Fibroblast of lung (primary cell): ENCODE measurements at regions not wholly inside any gene's neighbourhood (a gene's known extent, or its start where the extent isn't known, plus 50 kb on each side); places are given as distances from the start of the nearest gene placed in this dataset.

Experiments used
- EZH2 ChIP-seq: IDR thresholded peaks from 2 replicates; pipeline ENCODE4 v1.5.1; 2012; ENCODE audit warnings: low read length, control low read depth, mild to moderate bottlenecking; ENCODE audit errors: missing control alignments
- TF ChIP-seq, protein P1 (sequence below), 2 donors: IDR thresholded peaks in 1 of 2; conservative IDR thresholded peaks in 1 of 2; 1 replicate in 1 of 2; 2 replicates in 1 of 2; pipeline ENCODE4 v1.5.1; 2011 to 2012; ENCODE audit warnings: low read length in 2 of 2, control low read depth in 1 of 2, inconsistent platforms in 1 of 2, low read depth in 1 of 2, mild to moderate bottlenecking in 1 of 2

DNA sequence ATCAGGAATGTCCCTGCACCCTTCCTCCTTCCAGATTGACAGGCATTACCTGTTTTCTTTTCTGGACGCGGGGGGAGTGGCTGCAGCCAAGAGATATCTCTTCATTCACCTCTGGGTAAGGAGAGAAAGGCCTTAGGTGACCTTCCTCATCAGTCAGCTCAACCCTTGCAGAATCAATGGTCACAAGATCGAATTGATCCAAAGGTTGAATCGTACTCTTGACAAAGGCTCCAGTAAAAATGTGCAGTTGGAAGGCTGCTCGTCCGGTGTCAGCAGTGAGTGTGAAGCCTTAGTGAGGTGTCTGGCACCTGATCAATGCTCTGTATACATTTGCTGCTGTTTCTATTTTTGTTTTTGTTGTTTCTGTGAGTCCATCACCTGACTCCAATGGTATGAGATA, 282.6 kb upstream of the AJAP1 start:
- TF ChIP-seq, protein P1, sequence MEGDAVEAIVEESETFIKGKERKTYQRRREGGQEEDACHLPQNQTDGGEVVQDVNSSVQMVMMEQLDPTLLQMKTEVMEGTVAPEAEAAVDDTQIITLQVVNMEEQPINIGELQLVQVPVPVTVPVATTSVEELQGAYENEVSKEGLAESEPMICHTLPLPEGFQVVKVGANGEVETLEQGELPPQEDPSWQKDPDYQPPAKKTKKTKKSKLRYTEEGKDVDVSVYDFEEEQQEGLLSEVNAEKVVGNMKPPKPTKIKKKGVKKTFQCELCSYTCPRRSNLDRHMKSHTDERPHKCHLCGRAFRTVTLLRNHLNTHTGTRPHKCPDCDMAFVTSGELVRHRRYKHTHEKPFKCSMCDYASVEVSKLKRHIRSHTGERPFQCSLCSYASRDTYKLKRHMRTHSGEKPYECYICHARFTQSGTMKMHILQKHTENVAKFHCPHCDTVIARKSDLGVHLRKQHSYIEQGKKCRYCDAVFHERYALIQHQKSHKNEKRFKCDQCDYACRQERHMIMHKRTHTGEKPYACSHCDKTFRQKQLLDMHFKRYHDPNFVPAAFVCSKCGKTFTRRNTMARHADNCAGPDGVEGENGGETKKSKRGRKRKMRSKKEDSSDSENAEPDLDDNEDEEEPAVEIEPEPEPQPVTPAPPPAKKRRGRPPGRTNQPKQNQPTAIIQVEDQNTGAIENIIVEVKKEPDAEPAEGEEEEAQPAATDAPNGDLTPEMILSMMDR (conservative IDR thresholded peaks at IDR 0.05 in 1 of 2, IDR thresholded peaks at IDR 0.05 in 1 of 2; ENCODE audit: low read depth in 1 of 2, low read length in 2 of 2), result no peak
- TF ChIP-seq EZH2, result no peak
